ENCODE measurements at regions not wholly inside any gene's neighbourhood (a gene's known extent, or its start where the extent isn't known, plus 50 kb on each side); places are given as distances from the start of the nearest gene placed in this dataset.
"Not testable (repeated sequence)": the region's sequence is repeated elsewhere in the genome, so short reads cannot be mapped to it uniquely, and the experiment has no call there.

GRCh38 chr11:38935941-38936340 is 2337.9 kb upstream of the RAG2 start:
- DNase-seq (ENCODE audit: low spot score), result no peak
- in situ Hi-C loops (cut with MboI; ENCODE audit: low sequenced_read_pairs, unreplicated experiment), result no loop called here
- TF ChIP-seq, protein P1, sequence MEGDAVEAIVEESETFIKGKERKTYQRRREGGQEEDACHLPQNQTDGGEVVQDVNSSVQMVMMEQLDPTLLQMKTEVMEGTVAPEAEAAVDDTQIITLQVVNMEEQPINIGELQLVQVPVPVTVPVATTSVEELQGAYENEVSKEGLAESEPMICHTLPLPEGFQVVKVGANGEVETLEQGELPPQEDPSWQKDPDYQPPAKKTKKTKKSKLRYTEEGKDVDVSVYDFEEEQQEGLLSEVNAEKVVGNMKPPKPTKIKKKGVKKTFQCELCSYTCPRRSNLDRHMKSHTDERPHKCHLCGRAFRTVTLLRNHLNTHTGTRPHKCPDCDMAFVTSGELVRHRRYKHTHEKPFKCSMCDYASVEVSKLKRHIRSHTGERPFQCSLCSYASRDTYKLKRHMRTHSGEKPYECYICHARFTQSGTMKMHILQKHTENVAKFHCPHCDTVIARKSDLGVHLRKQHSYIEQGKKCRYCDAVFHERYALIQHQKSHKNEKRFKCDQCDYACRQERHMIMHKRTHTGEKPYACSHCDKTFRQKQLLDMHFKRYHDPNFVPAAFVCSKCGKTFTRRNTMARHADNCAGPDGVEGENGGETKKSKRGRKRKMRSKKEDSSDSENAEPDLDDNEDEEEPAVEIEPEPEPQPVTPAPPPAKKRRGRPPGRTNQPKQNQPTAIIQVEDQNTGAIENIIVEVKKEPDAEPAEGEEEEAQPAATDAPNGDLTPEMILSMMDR (IDR thresholded peaks at IDR 0.05; ENCODE audit: borderline replicate concordance, control extremely low read depth, extremely low read depth, insufficient read depth, missing control alignments), result no peak

DNA sequence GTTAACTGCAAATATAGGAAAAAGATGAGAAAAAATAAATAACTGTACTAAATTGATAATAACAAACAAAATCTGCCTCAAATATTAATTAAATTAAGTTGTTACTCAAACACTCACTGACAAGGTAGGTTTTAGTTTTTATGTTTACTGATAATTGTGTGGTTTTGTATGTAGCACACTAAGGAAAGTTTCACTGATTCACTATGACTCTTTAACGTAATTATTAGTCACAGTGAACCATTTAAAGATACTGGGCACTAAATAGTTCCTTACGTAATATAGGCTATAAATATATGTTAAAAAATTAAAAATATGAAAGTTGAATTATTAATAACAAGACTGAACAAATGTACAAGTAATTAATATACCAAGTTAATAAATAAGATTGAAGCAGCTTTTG is 2330.0 kb upstream of the RAG2 start:
- TF ChIP-seq, protein P1 (IDR thresholded peaks at IDR 0.05; ENCODE audit: borderline replicate concordance, control extremely low read depth, extremely low read depth, insufficient read depth, missing control alignments), result no peak
- in situ Hi-C loops (cut with MboI; ENCODE audit: low sequenced_read_pairs, unreplicated experiment), result no loop called here
- no peak for DNase-seq (ENCODE audit: low spot score)

DNA sequence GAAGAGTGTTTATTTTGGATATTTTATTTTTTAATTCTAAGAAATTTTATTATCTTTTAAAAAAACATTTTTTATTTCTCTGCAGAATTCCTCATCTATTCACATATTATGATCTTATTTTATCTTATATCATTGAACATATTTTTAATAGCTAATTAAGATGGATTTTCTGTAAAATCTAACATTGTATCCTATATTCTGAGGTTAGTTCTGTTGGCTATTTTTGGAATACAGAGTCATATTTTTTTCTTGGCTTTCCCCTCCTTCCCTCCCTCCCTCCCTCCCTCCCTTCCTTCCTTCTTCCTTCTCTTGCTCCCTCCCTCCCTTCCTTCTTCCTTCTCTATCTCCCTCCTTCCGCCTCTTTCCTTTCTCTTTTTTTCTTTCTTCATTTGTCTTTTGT is 2326.6 kb upstream of the RAG2 start:
- in situ Hi-C loops (cut with MboI; ENCODE audit: low sequenced_read_pairs, unreplicated experiment), result no loop called here
- no peak for DNase-seq (ENCODE audit: low spot score)
- TF ChIP-seq, protein P1 (IDR thresholded peaks at IDR 0.05; ENCODE audit: borderline replicate concordance, control extremely low read depth, extremely low read depth, insufficient read depth, missing control alignments), result no peak

GRCh38 chr11:38900211-38900610 is 2302.2 kb upstream of the RAG2 start:
- TF ChIP-seq, protein P1 (IDR thresholded peaks at IDR 0.05; ENCODE audit: borderline replicate concordance, control extremely low read depth, extremely low read depth, insufficient read depth, missing control alignments), result no peak
- DNase-seq (ENCODE audit: low spot score), result no peak
- in situ Hi-C loops (cut with MboI; ENCODE audit: low sequenced_read_pairs, unreplicated experiment), result no loop called here

DNA sequence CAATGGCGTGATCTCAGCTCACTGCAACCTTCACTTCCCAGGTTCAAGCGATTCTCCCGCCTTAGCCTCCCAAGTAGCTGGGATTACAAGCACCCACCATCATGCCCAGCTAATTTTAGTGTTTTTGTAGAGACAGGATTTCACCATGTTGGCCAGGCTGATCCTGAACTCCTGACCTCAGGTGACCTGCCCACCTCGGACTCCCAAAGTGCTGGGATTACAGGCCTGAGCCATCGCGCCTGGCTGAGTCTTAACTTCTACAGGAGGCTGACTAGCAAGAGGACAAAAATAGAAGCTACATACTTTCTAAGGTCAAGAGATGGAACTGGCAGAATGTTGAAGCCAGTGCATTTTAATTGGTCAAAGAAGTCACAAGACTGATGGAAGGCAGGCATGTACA is 2296.2 kb upstream of the RAG2 start:
- DNase-seq (ENCODE audit: low spot score); in situ Hi-C loops (cut with MboI; ENCODE audit: low sequenced_read_pairs, unreplicated experiment): not testable (repeated sequence)

DNA sequence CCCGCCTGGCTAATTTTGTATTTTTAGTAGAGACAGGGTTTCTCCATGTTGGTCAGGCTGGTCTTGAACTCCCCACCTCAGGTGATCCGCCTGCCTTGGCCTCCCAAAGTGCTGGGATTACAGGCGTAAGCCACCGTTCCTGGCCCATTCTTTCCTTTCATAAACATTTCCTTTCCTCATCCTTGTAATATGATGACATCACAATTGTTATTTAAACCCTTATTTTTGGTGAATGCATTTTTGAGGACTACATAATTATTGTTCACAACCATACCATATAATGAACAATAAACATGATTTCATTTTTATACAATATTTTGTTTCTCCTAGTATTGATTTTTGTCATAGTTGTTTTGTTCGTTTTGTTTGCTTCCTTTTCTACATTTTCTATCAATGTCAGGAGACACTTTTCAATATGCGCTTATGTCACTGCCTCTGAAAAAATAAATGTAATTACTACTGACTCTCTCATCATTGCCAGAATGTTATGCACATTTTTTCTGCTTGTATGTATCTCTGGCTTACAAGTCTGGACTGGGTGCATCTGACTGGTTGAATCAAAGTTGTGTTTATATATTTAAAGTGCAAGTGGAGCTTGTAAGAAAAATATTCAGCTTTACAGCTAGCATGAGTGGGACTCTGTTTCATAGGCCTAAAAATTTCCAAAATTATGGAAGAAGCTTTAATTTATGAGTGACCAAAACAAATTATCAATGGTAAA is 2286.3 kb upstream of the RAG2 start:
- in situ Hi-C loops (cut with MboI; ENCODE audit: low sequenced_read_pairs, unreplicated experiment), result no loop called here
- DNase-seq (ENCODE audit: low spot score), result no peak
- TF ChIP-seq, protein P1 (IDR thresholded peaks at IDR 0.05; ENCODE audit: borderline replicate concordance, control extremely low read depth, extremely low read depth, insufficient read depth, missing control alignments), result no peak

- TF ChIP-seq, protein P1 (IDR thresholded peaks at IDR 0.05; ENCODE audit: borderline replicate concordance, control extremely low read depth, extremely low read depth, insufficient read depth, missing control alignments), result no peak
- no peak for DNase-seq (ENCODE audit: low spot score)
- in situ Hi-C loops (cut with MboI; ENCODE audit: low sequenced_read_pairs, unreplicated experiment), result no loop called here
Measured at GRCh38 chr11:38867338-38867737, 2269.3 kb upstream of the RAG2 start.

Data from GM13976 (cell line).